Stomach (tissue), 8 donors: ENCODE measurements at regions not wholly inside any gene's neighbourhood (a gene's known extent, or its start where the extent isn't known, plus 50 kb on each side); places are given as distances from the start of the nearest gene placed in this dataset.

Experiments used
- DNase-seq, 2 donors: peaks; one replicate each; pipeline versions ENCODE4 v3.0.0 to v3.0.0-alpha.2; 2013 to 2019
- H3K27ac ChIP-seq, 5 donors: fragments of 200-600 bp in 4 of 5; sonication (generic) in 4 of 5; one replicate each; pipeline ENCODE4 v1.5.1; 2013 to 2019; ENCODE audit warnings: mild to moderate bottlenecking in 1 of 5, moderate library complexity in 1 of 5
- H3K27me3 ChIP-seq, 3 donors: fragments of 200-600 bp; sonication (generic); one replicate each; pipeline ENCODE4 v1.5.1; 2017 to 2019; ENCODE audit warnings: mixed run types in 1 of 3
- H3K36me3 ChIP-seq, 4 donors: fragments of 200-600 bp; sonication (generic); 1 replicate in 3 of 4; 2 replicates in 1 of 4; pipeline ENCODE4 v1.5.1; 2016 to 2019
- H3K4me1 ChIP-seq, 4 donors: fragments of 200-600 bp; sonication (generic); one replicate each; pipeline ENCODE4 v1.5.1; 2016 to 2019
- H3K4me3 ChIP-seq, 4 donors: fragments of 200-600 bp; sonication (generic) in 3 of 4; one replicate each; pipeline ENCODE4 v1.5.1; 2016 to 2019; ENCODE audit warnings: mild to moderate bottlenecking in 1 of 4
- H3K9me3 ChIP-seq, 4 donors: fragments of 200-600 bp; sonication (generic); one replicate each; pipeline ENCODE4 v1.5.1; 2016 to 2019
- EP300 ChIP-seq: sonication (generic); formaldehyde crosslinking; IDR thresholded peaks from one replicate; pipeline ENCODE4 v1.6.1; 2017; ENCODE audit warnings: antibody characterized with exemption
- POLR2A ChIP-seq, 4 donors: fragments of 450-650 bp; IDR thresholded peaks; one replicate each; pipeline ENCODE4 v1.6.1; 2016; ENCODE audit warnings: antibody characterized with exemption in 4 of 4, control low read depth in 2 of 4, mild to moderate bottlenecking in 1 of 4, moderate library complexity in 1 of 4
- POLR2AphosphoS5 ChIP-seq, 3 donors: sonication (generic); formaldehyde crosslinking; IDR thresholded peaks; one replicate each; pipeline ENCODE4 v1.6.1; 2016; ENCODE audit warnings: antibody characterized with exemption in 3 of 3
- WGBS, 5 donors: extraction: QIAGEN DNeasy Blood & Tissue Kit in 3 of 5; methylation state at CpG; one replicate each; pipeline versions ENCODE4 v1.1.5 to v1.1.7; 2013 to 2018; 5-methylcytosine and 5-hydroxymethylcytosine counted together
- intact Hi-C: fragments of 100-400 bp; cut with DNase I; formaldehyde crosslinking; loops from one replicate; pipeline ENCODE4 v1.15.1; 2023; ENCODE audit warnings: low total_unique reads
- TF ChIP-seq, protein P1 (sequence below), 7 experiments: fragments of 450-650 bp in 4 of 7; fragments of 200-600 bp in 3 of 7; sonication (generic) in 3 of 7; IDR thresholded peaks; one replicate each; pipeline ENCODE4 v1.5.1; 2016 to 2019; ENCODE audit warnings: antibody characterized with exemption in 7 of 7, control low read depth in 2 of 7, mild to moderate bottlenecking in 1 of 7
- donor health status: healthy with polysubstance abuse.
- donor health status: Bipolar disorder and iron deficiency.
- donor health status: healthy.

DNA sequence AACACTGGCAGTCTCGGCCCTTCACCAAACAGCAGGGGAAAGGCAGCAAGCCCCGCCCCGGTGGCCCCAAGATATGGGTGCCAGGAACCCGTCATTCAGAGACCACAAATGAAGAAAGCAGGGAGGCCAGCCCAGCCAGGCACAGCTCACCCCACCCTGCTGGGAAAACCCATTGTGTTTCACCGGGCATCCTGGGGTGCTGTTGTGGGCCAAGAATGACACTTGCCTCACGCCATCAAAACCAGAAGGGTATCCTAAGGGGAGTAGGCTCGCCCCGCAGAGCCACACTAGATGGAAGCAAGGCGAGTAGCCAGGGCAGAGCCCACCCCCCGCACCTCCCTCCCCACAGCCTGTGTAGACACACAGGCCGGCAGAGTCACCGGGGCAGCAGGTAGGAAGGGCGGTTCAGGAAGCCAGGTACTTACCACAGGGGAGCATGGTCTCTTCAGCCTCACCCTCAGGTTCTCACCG is 72.5 kb upstream of the KCNMA1 start:
- TF ChIP-seq, protein P1, sequence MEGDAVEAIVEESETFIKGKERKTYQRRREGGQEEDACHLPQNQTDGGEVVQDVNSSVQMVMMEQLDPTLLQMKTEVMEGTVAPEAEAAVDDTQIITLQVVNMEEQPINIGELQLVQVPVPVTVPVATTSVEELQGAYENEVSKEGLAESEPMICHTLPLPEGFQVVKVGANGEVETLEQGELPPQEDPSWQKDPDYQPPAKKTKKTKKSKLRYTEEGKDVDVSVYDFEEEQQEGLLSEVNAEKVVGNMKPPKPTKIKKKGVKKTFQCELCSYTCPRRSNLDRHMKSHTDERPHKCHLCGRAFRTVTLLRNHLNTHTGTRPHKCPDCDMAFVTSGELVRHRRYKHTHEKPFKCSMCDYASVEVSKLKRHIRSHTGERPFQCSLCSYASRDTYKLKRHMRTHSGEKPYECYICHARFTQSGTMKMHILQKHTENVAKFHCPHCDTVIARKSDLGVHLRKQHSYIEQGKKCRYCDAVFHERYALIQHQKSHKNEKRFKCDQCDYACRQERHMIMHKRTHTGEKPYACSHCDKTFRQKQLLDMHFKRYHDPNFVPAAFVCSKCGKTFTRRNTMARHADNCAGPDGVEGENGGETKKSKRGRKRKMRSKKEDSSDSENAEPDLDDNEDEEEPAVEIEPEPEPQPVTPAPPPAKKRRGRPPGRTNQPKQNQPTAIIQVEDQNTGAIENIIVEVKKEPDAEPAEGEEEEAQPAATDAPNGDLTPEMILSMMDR (IDR thresholded peaks at IDR 0.05) = no peak
- TF ChIP-seq POLR2AphosphoS5 (IDR thresholded peaks at IDR 0.05) = no peak
- TF ChIP-seq EP300 = no peak
- TF ChIP-seq POLR2A (IDR thresholded peaks at IDR 0.05) = no peak
- H3K27ac ChIP-seq = no peak overlapping the region
- no peak for DNase-seq
- no peaks in the 10 kb centered on the region for H3K36me3 ChIP-seq
- H3K4me3 ChIP-seq = no peak overlapping the region
- H3K27me3 ChIP-seq = peaks cover 0 to 48% (median 20%) of the 10 kb centered on the region in 3 donors
- 43 to 66% (median 57%) methylated on average over 12 to 14 of the region's 14 CpGs for WGBS, 5 donors
- H3K9me3 ChIP-seq = no peaks in the 10 kb centered on the region
- intact Hi-C loops = loop anchor here (10.0 kb wide), 1 partner anchor 535 kb away; no protein-coding TSS in a partner anchor
- H3K4me1 ChIP-seq = peaks cover 5 to 14% (median 10%) of the 10 kb centered on the region in 4 donors

DNA sequence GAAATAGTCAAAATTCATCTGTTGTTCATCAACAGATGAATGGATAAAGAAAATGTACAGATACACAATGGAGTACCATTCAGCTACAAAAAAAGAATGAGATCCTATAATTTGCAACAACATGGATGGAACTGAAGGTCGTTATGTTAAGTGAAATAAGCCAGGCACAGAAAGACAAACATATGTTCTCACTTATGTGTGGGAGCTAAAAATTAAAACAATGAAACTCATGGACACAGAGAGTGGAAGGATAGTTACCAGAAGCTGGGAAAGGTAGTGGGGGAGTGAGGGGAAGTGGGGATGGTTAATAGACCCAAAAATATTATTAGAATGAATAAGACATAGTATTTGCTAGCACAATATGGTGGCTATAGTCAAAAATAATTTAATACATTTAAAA is 70.0 kb upstream of the KCNMA1 start:
- Histone ChIP-seq H3K27me3 (peaks cover 0 to 34% (median 20%) of the 10 kb centered on the region in 3 donors), H3K27ac (no peak overlapping the region), H3K4me1 (peaks cover 5 to 14% (median 10%) of the 10 kb centered on the region in 4 donors), H3K36me3 (no peaks in the 10 kb centered on the region), H3K9me3 (no peaks in the 10 kb centered on the region), H3K4me3 (no peak overlapping the region)
- 24 to 88% (median 56%) methylated on average over 1 of the region's 1 CpG for WGBS, 5 donors
- DNase-seq = no peak
- intact Hi-C loops = no loop called here
- TF ChIP-seq, protein P1 (IDR thresholded peaks at IDR 0.05) = no peak
- TF ChIP-seq POLR2AphosphoS5 (IDR thresholded peaks at IDR 0.05) (no peak), EP300 (no peak), POLR2A (IDR thresholded peaks at IDR 0.05) (no peak)

DNA sequence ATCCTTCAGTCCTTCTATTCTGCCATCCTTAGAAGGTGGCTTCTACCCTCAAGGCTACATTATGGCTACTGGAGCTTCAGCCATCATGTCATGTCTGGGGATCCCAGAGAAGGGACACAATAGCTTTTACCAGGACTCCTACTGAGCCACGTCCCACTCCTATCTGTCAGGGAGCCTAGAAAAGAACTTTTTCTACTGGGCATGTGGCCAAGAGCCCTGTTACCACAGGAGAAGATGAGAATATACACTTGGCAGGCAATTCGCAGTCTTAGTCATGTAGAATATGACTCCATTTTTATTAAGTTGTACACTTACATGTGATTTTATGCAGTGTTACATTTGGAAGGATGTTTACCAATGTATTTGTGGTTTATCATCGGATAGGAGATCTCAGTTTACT is 64.6 kb upstream of the KCNMA1 start:
- H3K36me3 ChIP-seq = no peaks in the 10 kb centered on the region
- DNase-seq = peak in 1 of 2 donors; percentile 65
- TF ChIP-seq EP300 (no peak), POLR2A (IDR thresholded peaks at IDR 0.05) (no peak), POLR2AphosphoS5 (IDR thresholded peaks at IDR 0.05) (no peak)
- TF ChIP-seq, protein P1 (IDR thresholded peaks at IDR 0.05) = no peak
- no peaks in the 10 kb centered on the region for H3K9me3 ChIP-seq
- no peaks in the 10 kb centered on the region for H3K4me1 ChIP-seq
- H3K4me3 ChIP-seq = no peak overlapping the region
- intact Hi-C loops = no loop called here
- WGBS, 5 donors = 37 to 51% (median 50%) methylated on average over 3 of the region's 3 CpGs
- H3K27ac ChIP-seq = no peak overlapping the region
- no peaks in the 10 kb centered on the region for H3K27me3 ChIP-seq

DNA sequence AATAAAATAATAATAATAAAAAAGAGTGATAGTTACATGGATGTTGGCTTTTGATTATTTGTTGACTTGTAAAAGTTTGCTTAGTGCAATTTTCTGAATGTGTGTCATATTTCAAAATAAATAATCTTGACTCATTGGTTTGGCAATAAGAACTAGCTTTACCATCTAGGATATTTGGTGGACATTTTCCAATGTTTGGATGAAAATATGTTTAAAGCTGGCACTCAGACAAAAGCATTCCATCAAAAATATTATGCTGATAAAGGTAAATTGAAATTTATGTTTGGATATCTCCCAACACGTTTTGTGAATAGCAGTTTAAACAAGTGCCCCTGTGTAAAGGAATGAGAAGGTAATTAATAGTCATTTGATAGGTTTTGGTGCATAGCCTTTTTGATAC is 62.5 kb upstream of the KCNMA1 start:
- WGBS, 5 donors = 18 to 41% (median 28%) methylated on average over 1 of the region's 1 CpG
- no peaks in the 10 kb centered on the region for H3K4me1 ChIP-seq
- no peaks in the 10 kb centered on the region for H3K9me3 ChIP-seq
- intact Hi-C loops = no loop called here
- no peaks in the 10 kb centered on the region for H3K27me3 ChIP-seq
- no peak overlapping the region for H3K4me3 ChIP-seq
- no peaks in the 10 kb centered on the region for H3K36me3 ChIP-seq
- H3K27ac ChIP-seq = no peak overlapping the region
- DNase-seq = no peak
- TF ChIP-seq, protein P1 (IDR thresholded peaks at IDR 0.05) = no peak
- no peak for TF ChIP-seq POLR2AphosphoS5 (IDR thresholded peaks at IDR 0.05)
- no peak for TF ChIP-seq POLR2A (IDR thresholded peaks at IDR 0.05)
- TF ChIP-seq EP300 = no peak
